ENCODE measurements at regions not wholly inside any gene's neighbourhood (a gene's known extent, or its start where the extent isn't known, plus 50 kb on each side); places are given as distances from the start of the nearest gene placed in this dataset.

GRCh38 chr5:166618526-166618925 lies 1672.9 kb upstream of the WWC1 start:
- no peak for DNase-seq

- DNase-seq: no peak
These were observed 1666.9 kb upstream of the WWC1 start for GRCh38 chr5:166624573-166624972.

GRCh38 chr5:166625210-166625865 lies 1666.1 kb upstream of the WWC1 start:
- DNase-seq: no peak

GRCh38 chr5:166637295-166637694 lies 1654.2 kb upstream of the WWC1 start:
- DNase-seq: no peak

- no peak for DNase-seq
These were observed 1652.3 kb upstream of the WWC1 start for GRCh38 chr5:166639151-166639550.

GRCh38 chr5:166640136-166640535 lies 1651.3 kb upstream of the WWC1 start:
- DNase-seq: peak; percentile 28

GRCh38 chr5:166648736-166649135 lies 1642.7 kb upstream of the WWC1 start:
- DNase-seq: no peak

- DNase-seq: no peak
These were observed 1641.8 kb upstream of the WWC1 start for GRCh38 chr5:166649676-166650075.

- DNase-seq: no peak
These were observed 1640.2 kb upstream of the WWC1 start for GRCh38 chr5:166651234-166651633.

- DNase-seq: no peak
These were observed 1619.6 kb upstream of the WWC1 start for GRCh38 chr5:166671811-166672210.

- DNase-seq: no peak
These were observed 1619.0 kb upstream of the WWC1 start for GRCh38 chr5:166672431-166672830.

- DNase-seq: no peak
These were observed 1613.6 kb upstream of the WWC1 start for GRCh38 chr5:166677891-166678290.

- no peak for DNase-seq
These were observed 1612.1 kb upstream of the WWC1 start for GRCh38 chr5:166679331-166679730.

GRCh38 chr5:166695326-166695725 lies 1596.1 kb upstream of the WWC1 start:
- no peak for DNase-seq

GRCh38 chr5:166708291-166708690 lies 1583.2 kb upstream of the WWC1 start:
- DNase-seq: no peak

GRCh38 chr5:166709691-166710090 lies 1581.8 kb upstream of the WWC1 start:
- DNase-seq: no peak

GRCh38 chr5:166710271-166710670 lies 1581.2 kb upstream of the WWC1 start:
- DNase-seq: no peak

GRCh38 chr5:166712447-166713185 lies 1578.8 kb upstream of the WWC1 start:
- no peak for DNase-seq

- no peak for DNase-seq
These were observed 1578.2 kb upstream of the WWC1 start for GRCh38 chr5:166713295-166713694.

- no peak for DNase-seq
These were observed 1574.5 kb upstream of the WWC1 start for GRCh38 chr5:166716856-166717492.

- DNase-seq: peak; percentile 25
These were observed 1571.5 kb upstream of the WWC1 start for GRCh38 chr5:166719991-166720390.

- peak; percentile 78 for DNase-seq
These were observed 1568.5 kb upstream of the WWC1 start for GRCh38 chr5:166722939-166723338.

GRCh38 chr5:166724284-166724683 lies 1567.2 kb upstream of the WWC1 start:
- DNase-seq: peak; percentile 38

- DNase-seq: no peak
These were observed 1565.9 kb upstream of the WWC1 start for GRCh38 chr5:166725593-166725992.
